ENCODE measurements at regions not wholly inside any gene's neighbourhood (a gene's known extent, or its start where the extent isn't known, plus 50 kb on each side); places are given as distances from the start of the nearest gene placed in this dataset.
"Not testable (repeated sequence)": the region's sequence is repeated elsewhere in the genome, so short reads cannot be mapped to it uniquely, and the experiment has no call there.

GRCh38 chr4:13825822-13826221 lies 198.3 kb upstream of the BOD1L1 start:
- not testable (repeated sequence) for TF ChIP-seq POLR2AphosphoS5 (IDR thresholded peaks at IDR 0.05)
- TF ChIP-seq, protein P1, sequence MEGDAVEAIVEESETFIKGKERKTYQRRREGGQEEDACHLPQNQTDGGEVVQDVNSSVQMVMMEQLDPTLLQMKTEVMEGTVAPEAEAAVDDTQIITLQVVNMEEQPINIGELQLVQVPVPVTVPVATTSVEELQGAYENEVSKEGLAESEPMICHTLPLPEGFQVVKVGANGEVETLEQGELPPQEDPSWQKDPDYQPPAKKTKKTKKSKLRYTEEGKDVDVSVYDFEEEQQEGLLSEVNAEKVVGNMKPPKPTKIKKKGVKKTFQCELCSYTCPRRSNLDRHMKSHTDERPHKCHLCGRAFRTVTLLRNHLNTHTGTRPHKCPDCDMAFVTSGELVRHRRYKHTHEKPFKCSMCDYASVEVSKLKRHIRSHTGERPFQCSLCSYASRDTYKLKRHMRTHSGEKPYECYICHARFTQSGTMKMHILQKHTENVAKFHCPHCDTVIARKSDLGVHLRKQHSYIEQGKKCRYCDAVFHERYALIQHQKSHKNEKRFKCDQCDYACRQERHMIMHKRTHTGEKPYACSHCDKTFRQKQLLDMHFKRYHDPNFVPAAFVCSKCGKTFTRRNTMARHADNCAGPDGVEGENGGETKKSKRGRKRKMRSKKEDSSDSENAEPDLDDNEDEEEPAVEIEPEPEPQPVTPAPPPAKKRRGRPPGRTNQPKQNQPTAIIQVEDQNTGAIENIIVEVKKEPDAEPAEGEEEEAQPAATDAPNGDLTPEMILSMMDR (IDR thresholded peaks at IDR 0.05) = not testable (repeated sequence)
